GM19099 (cell line): ENCODE measurements at regions not wholly inside any gene's neighbourhood (a gene's known extent, or its start where the extent isn't known, plus 50 kb on each side); places are given as distances from the start of the nearest gene placed in this dataset.

ENCODE experiments used
- POLR2A ChIP-seq: IDR thresholded peaks from 3 replicates; pipeline ENCODE4 v1.6.1; 2011; ENCODE audit warnings: low read depth; ENCODE audit not compliant: insufficient read length; ENCODE audit errors: extremely low read depth

DNA sequence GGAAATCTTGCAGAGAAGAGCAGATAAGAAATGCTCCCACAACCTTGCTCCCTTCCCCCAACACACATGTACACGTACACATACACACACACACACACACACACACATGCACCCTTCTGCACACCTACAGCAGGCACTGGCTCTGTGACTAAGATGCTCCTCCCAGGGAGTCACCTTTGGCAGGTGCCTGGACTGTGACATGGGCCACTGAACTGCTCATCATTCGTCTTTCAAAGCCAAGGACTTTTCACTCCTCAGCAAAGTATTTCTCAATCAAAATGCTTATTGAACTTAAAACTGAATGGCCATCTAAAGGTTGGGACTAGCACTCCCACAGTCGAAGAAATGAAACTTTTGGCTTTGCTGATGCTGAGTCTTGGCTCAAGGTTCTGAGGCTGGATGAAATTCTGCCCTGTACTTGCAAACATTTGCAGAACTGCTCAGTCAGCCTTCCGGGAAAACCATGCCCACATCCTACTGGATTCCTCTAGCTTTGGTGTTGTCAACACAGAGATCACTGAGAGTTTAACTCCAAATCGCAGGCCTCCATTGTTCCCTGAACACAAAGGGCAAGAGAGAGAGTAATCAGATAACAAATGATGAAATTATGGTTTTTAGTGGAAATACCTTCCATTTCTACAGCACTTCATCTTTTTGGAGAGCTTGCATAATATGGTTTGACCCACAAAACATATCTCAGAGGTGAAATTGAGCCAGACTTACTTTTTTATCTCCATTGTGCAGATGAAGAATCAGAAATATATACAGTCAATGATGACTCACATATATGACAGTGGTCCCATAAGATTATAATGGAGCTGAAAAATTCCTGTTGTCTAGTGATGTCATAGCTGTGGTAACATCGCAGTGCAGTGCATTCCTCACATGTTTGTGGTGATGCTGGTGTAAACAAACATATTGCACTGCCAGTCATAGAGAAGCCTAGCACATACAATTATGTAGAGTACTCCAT, 72.4 kb upstream of the BCAR3 start:
- TF ChIP-seq POLR2A: no peak

- no peak for TF ChIP-seq POLR2A
Observed at GRCh38 chr1:93751377-93752250, 70.0 kb upstream of the BCAR3 start.

DNA sequence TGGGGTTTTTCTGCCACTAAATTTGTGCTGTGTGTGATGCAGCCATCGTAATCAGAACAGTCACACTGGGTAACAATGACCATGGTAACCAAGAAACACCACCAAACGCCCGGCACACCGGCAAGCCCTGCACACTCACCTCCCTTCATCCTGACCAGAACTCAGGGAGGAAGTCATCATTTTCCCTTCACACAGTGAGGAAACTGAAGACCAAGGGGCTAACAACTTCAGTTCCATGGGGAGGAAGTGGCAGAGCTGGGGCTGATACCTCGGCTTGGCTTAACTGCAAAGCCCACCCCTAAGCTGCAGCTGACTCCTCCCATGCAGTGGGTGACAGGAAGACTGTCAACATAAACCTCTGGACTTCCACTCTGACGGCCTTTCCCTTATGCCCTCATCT, 69.3 kb upstream of the BCAR3 start:
- peak; percentile 24 for TF ChIP-seq POLR2A

- TF ChIP-seq POLR2A: no peak
Observed at GRCh38 chr1:93749894-93750301, 68.3 kb upstream of the BCAR3 start.

DNA sequence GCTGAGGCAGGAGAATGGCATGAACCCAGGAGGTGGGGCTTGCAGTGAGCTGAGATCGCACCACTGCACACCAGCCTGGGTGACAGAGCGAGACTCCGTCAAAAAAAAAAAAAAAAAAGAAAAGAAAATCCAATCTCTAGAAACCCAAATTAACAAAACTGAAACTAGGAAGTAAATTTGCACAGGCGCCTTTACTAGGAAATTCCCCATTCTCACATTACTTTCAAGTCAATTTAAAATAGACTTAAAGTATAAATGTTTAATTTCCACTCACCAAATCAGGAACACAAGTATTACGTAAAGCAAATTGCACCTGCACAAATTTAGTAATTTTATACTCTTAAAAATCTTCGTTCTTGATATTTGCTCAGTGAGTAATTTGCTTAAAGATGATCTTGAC, 67.8 kb upstream of the BCAR3 start:
- TF ChIP-seq POLR2A: no peak

DNA sequence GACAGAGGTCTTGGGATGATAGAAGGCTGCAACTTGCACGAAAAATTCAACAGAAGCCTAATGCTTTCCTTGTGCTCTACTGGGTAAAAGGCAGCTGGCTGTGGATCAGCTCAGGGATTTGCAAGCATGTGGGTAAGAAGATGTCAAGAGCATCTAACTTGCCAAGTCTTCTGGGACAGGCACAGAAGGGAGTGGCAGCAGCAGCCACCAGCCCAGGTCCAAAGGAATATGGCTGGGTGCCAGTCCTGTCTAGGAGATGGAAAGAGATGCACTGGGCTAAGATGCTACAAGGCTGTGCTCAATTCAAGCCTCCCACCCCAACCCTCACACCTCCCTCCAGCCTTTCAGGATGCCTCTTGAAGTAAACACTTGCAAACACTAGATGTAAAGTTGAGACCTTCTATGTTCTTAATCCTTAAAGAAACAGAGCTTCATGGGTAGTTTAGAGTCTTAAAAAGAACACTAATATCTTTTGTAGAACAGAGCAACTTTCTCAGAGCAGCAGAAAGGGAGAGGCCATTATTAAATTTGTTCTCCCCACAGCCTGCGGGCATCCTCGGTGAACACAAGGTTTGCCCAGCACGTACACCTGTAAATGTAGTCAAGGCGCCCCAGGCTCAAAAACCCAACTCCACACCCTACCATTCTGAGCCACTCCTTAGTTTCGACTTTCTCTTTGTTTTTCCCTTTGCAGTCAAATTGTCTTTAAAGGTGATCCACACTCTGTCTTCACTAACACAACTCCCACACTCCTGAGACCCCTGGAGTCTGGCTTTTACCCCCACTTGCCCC, 64.6 kb upstream of the BCAR3 start:
- no peak for TF ChIP-seq POLR2A

- no peak for TF ChIP-seq POLR2A
Observed at GRCh38 chr1:93744299-93744988, 62.8 kb upstream of the BCAR3 start.

DNA sequence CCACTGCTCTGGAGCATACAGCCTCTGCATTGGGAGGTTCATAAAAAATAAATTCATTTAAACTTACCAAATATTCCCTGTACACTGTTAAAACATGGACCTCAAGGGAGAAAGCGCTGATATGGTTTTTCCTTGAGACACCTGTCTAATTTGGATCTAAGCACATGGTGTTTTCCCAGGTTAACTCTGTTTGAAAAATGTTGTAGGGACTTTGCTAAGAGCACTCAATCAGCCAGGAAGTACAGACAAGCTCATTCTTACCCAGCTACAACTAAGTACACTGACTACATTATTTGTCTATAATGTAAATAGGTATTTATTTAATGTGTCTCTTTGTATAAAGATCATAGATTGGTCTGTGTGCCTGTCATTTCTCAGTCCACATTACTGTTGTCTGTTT, 61.8 kb upstream of the BCAR3 start:
- no peak for TF ChIP-seq POLR2A

DNA sequence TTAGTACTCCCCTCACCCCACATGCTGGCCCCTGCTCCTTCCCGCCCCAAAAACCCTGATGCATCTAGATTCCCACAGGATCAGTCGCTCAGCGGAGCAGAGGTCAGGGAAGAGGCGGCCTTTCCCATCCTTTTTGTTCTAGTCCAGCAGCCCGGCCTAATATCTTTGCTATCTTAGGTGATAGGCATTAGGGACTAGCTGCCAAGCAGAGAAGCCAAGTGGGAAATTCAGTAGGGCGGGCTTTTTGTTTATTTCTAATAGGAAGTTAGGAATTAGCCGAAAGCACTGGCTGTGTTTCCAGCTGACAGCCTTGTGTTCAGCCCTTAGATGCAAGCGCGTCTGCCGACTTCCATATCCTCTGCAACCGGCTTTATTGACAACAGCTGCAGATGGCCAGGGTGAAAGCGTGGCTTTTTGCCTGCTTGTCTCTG, 59.0 kb upstream of the BCAR3 start:
- TF ChIP-seq POLR2A: no peak

GRCh38 chr1:93740157-93740556, 58.5 kb upstream of the BCAR3 start:
- TF ChIP-seq POLR2A: no peak

DNA sequence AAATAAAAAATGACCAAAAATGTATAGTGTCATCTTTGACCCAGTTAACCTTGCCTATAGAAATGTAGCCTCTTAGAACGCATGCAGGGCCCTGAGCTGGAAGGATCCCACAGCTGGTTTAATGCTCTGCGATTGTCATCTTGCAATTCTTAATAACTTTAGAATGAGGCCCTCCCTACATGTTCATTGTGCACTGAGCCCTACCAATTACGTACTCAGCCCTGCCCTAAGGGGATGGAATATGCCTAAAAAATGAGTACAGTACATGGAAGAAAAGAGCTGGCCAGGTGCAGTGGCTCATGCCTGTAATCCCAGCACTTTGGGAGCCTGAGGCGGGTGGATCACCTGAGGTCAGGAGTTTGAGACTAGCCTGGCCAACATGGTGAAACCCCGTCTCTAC, 57.8 kb upstream of the BCAR3 start:
- no peak for TF ChIP-seq POLR2A

- TF ChIP-seq POLR2A: no peak
Observed at GRCh38 chr1:93738926-93739325, 57.3 kb upstream of the BCAR3 start.

GRCh38 chr1:93738075-93738622, 56.5 kb upstream of the BCAR3 start:
- TF ChIP-seq POLR2A: no peak

DNA sequence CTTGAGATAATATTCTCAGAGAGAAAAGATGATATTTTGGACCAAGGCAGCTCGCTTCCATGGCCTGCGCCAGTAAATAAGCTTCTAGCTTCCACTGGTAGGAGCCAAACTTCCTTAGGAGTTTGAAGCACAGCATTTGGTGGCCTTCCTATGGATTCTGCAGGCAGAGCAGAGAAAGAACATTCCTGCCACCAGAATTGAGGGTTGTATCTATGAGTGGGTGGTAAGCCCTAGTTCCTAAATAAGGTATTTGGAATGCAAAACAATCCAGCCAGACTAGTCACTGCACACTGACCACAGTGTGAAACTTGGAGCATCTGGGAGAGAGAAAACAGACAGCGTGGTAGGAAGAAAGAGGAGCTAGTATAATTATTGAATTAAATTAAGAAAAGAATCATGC, 54.1 kb upstream of the BCAR3 start:
- TF ChIP-seq POLR2A: no peak
